ENCODE measurements at regions not wholly inside any gene's neighbourhood (a gene's known extent, or its start where the extent isn't known, plus 50 kb on each side); places are given as distances from the start of the nearest gene placed in this dataset.

- Histone ChIP-seq H3K9me2 (replicated peaks; ENCODE audit: insufficient read depth, low read length) (no peaks in the 10 kb centered on the region), H3K4me1 (ENCODE audit: low read length) (no peaks in the 10 kb centered on the region), H3K9ac (ENCODE audit: low read length) (no peak overlapping the region), H4K20me1 (ENCODE audit: insufficient read depth, low read length) (no peaks in the 10 kb centered on the region), H3K27me3 (replicated peaks; ENCODE audit: insufficient read depth, low read length) (peaks cover 89% of the 10 kb centered on the region), H3K79me2 (ENCODE audit: low read length) (no peaks in the 10 kb centered on the region), H3K4me3 (ENCODE audit: low read length) (no peak overlapping the region), H3K36me3 (replicated peaks; ENCODE audit: insufficient read depth, low read length) (no peaks in the 10 kb centered on the region), H2AFZ (ENCODE audit: low read length) (no peak overlapping the region), H3K4me2 (ENCODE audit: low read depth, low read length) (no peak overlapping the region), H3K9me3 (replicated peaks; ENCODE audit: insufficient read depth, low read length) (no peaks in the 10 kb centered on the region), H3F3A (ENCODE audit: insufficient read depth, low read length) (no peaks in the 10 kb centered on the region), H3K27ac (ENCODE audit: low read length) (no peak overlapping the region)
- no peak for DNase-seq
- TF ChIP-seq EZH2 (optimal IDR thresholded peaks at IDR 0.05; ENCODE audit: low read depth, low read length) (no peak), EZH2phosphoT487 (IDR thresholded peaks at IDR 0.05; ENCODE audit: low read length) (no peak)
Measured at GRCh38 chr11:64492561-64492960, 63.2 kb upstream of the SLC22A11 start.

DNA sequence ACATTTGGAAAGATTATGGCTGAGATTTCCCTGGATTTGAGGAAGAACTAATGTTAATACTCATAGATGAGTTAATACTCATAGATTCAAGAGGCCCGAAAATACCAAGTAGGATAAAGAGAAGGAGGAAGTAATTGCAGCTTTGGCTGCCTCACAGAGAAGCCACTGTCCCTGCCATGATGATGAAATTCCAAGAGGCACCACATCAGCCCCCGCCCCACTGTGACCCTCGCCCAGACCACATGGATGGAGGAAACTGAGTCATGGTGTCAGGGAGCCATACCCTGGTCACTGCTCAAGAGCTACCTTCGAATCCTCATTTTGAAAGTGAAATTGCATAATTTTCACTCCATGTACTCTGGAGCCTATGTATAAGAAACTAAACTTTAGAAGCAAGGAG is 57.6 kb upstream of the SLC22A11 start:
- DNase-seq: no peak
- H3K79me2 ChIP-seq (ENCODE audit: low read length): no peaks in the 10 kb centered on the region
- no peaks in the 10 kb centered on the region for H4K20me1 ChIP-seq (ENCODE audit: insufficient read depth, low read length)
- no peaks in the 10 kb centered on the region for H3K36me3 ChIP-seq (replicated peaks; ENCODE audit: insufficient read depth, low read length)
- 0 out of 2 replicates have a peak, but pooled peaks cover 4% of the 10 kb centered on the region for H3K4me1 ChIP-seq (ENCODE audit: low read length)
- TF ChIP-seq EZH2phosphoT487 (IDR thresholded peaks at IDR 0.05; ENCODE audit: low read length) (no peak), EZH2 (optimal IDR thresholded peaks at IDR 0.05; ENCODE audit: low read depth, low read length) (no peak), CTCF (IDR thresholded peaks at IDR 0.05; ENCODE audit: low read length) (no peak)
- H3K27ac ChIP-seq (ENCODE audit: low read length): no peak overlapping the region
- no peak overlapping the region for H2AFZ ChIP-seq (ENCODE audit: low read length)
- H3K4me2 ChIP-seq (ENCODE audit: low read depth, low read length): no peak overlapping the region
- no peaks in the 10 kb centered on the region for H3F3A ChIP-seq (ENCODE audit: insufficient read depth, low read length)
- no peak overlapping the region for H3K4me3 ChIP-seq (ENCODE audit: low read length)
- no peaks in the 10 kb centered on the region for H3K9me3 ChIP-seq (replicated peaks; ENCODE audit: insufficient read depth, low read length)
- peaks cover 85% of the 10 kb centered on the region for H3K27me3 ChIP-seq (replicated peaks; ENCODE audit: insufficient read depth, low read length)
- H3K9me2 ChIP-seq (replicated peaks; ENCODE audit: insufficient read depth, low read length): no peaks in the 10 kb centered on the region
- H3K9ac ChIP-seq (ENCODE audit: low read length): no peak overlapping the region

- Histone ChIP-seq H4K20me1 (ENCODE audit: insufficient read depth, low read length) (no peaks in the 10 kb centered on the region), H3K9ac (ENCODE audit: low read length) (no peak overlapping the region), H3K9me3 (replicated peaks; ENCODE audit: insufficient read depth, low read length) (no peaks in the 10 kb centered on the region), H3K79me2 (ENCODE audit: low read length) (no peaks in the 10 kb centered on the region), H3K36me3 (replicated peaks; ENCODE audit: insufficient read depth, low read length) (no peaks in the 10 kb centered on the region), H3K4me1 (ENCODE audit: low read length) (0 out of 2 replicates have a peak, but pooled peaks cover 4% of the 10 kb centered on the region), H3K27ac (ENCODE audit: low read length) (no peak overlapping the region), H3F3A (ENCODE audit: insufficient read depth, low read length) (no peaks in the 10 kb centered on the region), H2AFZ (ENCODE audit: low read length) (no peak overlapping the region), H3K9me2 (replicated peaks; ENCODE audit: insufficient read depth, low read length) (no peaks in the 10 kb centered on the region), H3K27me3 (replicated peaks; ENCODE audit: insufficient read depth, low read length) (peaks cover 85% of the 10 kb centered on the region), H3K4me3 (ENCODE audit: low read length) (no peak overlapping the region), H3K4me2 (ENCODE audit: low read depth, low read length) (no peak overlapping the region)
- no peak for DNase-seq
- TF ChIP-seq EZH2phosphoT487 (IDR thresholded peaks at IDR 0.05; ENCODE audit: low read length) (no peak), CTCF (IDR thresholded peaks at IDR 0.05; ENCODE audit: low read length) (no peak), EZH2 (optimal IDR thresholded peaks at IDR 0.05; ENCODE audit: low read depth, low read length) (no peak)
Measured at GRCh38 chr11:64499261-64500004, 56.3 kb upstream of the SLC22A11 start.

All from MM.1S (cell line).